WTC11 (cell line): ENCODE measurements at regions not wholly inside any gene's neighbourhood (a gene's known extent, or its start where the extent isn't known, plus 50 kb on each side); places are given as distances from the start of the nearest gene placed in this dataset.

ENCODE experiments used
- ATAC-seq: fragments of 200-7000 bp; cut with Tn5 transposase; 2 replicates; pipeline ENCODE4 v1.10.0; 2021; ENCODE audit warnings: mild to moderate bottlenecking, moderate library complexity
- CTCF ChIA-PET: fragments of 300-600 bp; sonication (Branson Sonifier 250); formaldehyde crosslinking; loops from one replicate; lab custom pipeline; 2021; ENCODE audit warnings: antibody characterized with exemption; lab: Charles Lee
- POLR2A ChIA-PET: fragments of 350-600 bp; sonication (Branson Sonifier 250); formaldehyde crosslinking; loops from one replicate; lab custom pipeline; 2021; ENCODE audit warnings: antibody characterized with exemption; lab: Charles Lee
- DNase-seq: peaks from one replicate; pipeline ENCODE4 v3.0.0; 2021; ENCODE audit warnings: low spot score
- H3K27ac Mint-ChIP-seq: 2 replicates; pipeline ENCODE4 v1.8.0; 2021; ENCODE audit warnings: mixed read lengths
- H3K27me3 Mint-ChIP-seq: 2 replicates; pipeline ENCODE4 v1.8.0; 2021; ENCODE audit warnings: low read depth, mild to moderate bottlenecking, moderate library complexity, mixed read lengths
- H3K36me3 Mint-ChIP-seq: 2 replicates; pipeline ENCODE4 v1.8.0; 2021; ENCODE audit warnings: mixed read lengths
- H3K4me1 Mint-ChIP-seq: 2 replicates; pipeline ENCODE4 v1.8.0; 2022; ENCODE audit warnings: mixed read lengths
- H3K4me3 Mint-ChIP-seq: 2 replicates; pipeline ENCODE4 v1.8.0; 2021; ENCODE audit warnings: mild to moderate bottlenecking, moderate library complexity, mixed read lengths
- H3K9me3 Mint-ChIP-seq: 2 replicates; pipeline ENCODE4 v1.8.0; 2021; ENCODE audit warnings: mixed read lengths
- ATF1 ChIP-seq: sonication (generic); formaldehyde crosslinking; IDR thresholded peaks from 2 replicates; pipeline ENCODE4 v1.8.1; 2023; ENCODE audit warnings: mild to moderate bottlenecking, moderate library complexity, missing genetic modification reagents
- CBFB ChIP-seq: sonication (generic); formaldehyde crosslinking; IDR thresholded peaks from 2 replicates; pipeline ENCODE4 v1.8.1; 2022; ENCODE audit warnings: mild to moderate bottlenecking, low read depth, missing genetic modification reagents
- CTCF ChIP-seq: fragments of 200-600 bp; IDR thresholded peaks from 2 replicates; pipeline ENCODE4 v1.8.0; 2022; ENCODE audit warnings: antibody characterized with exemption
- E2F1 ChIP-seq: sonication (generic); formaldehyde crosslinking; IDR thresholded peaks from 2 replicates; pipeline ENCODE4 v1.8.0; 2022; ENCODE audit warnings: mild to moderate bottlenecking, missing genetic modification reagents
- E2F4 ChIP-seq: sonication (generic); formaldehyde crosslinking; IDR thresholded peaks from 2 replicates; pipeline ENCODE4 v1.8.1; 2022; ENCODE audit warnings: low read depth, mild to moderate bottlenecking, moderate library complexity, missing genetic modification reagents, borderline replicate concordance
- ESRRA ChIP-seq: sonication (generic); formaldehyde crosslinking; IDR thresholded peaks from 2 replicates; pipeline ENCODE4 v1.8.1; 2022; ENCODE audit warnings: mild to moderate bottlenecking, missing genetic modification reagents, borderline replicate concordance
- GRHL2 ChIP-seq: fragments of 250-450 bp; sonication (Bioruptor Pico); IDR thresholded peaks from 2 replicates; pipeline ENCODE4 v1.8.0; 2022; ENCODE audit warnings: mild to moderate bottlenecking, moderate library complexity; ENCODE audit not compliant: insufficient replicate concordance, severe bottlenecking
- HMGA2 ChIP-seq: fragments of 250-450 bp; sonication (Bioruptor Pico); IDR thresholded peaks from 2 replicates; pipeline ENCODE4 v1.4.0; 2021; ENCODE audit warnings: mild to moderate bottlenecking, moderate library complexity
- HMGXB4 ChIP-seq: sonication (generic); formaldehyde crosslinking; IDR thresholded peaks from 2 replicates; pipeline ENCODE4 v1.8.1; 2023; ENCODE audit warnings: mild to moderate bottlenecking, moderate library complexity, missing genetic modification reagents
- JUN ChIP-seq: sonication (generic); formaldehyde crosslinking; IDR thresholded peaks from 2 replicates; pipeline ENCODE4 v1.8.0; 2023; ENCODE audit warnings: mild to moderate bottlenecking, missing genetic modification reagents
- MYBL2 ChIP-seq: sonication (generic); formaldehyde crosslinking; IDR thresholded peaks from 2 replicates; pipeline ENCODE4 v1.8.1; 2023; ENCODE audit warnings: mild to moderate bottlenecking, moderate library complexity, missing genetic modification reagents
- NR2C2 ChIP-seq: sonication (generic); formaldehyde crosslinking; IDR thresholded peaks from 2 replicates; pipeline ENCODE4 v1.8.0; 2022; ENCODE audit warnings: mild to moderate bottlenecking, missing genetic modification reagents
- OVOL2 ChIP-seq: fragments of 250-450 bp; sonication (Bioruptor Pico); IDR thresholded peaks from 2 replicates; pipeline ENCODE4 v1.9.0; 2021; ENCODE audit warnings: mild to moderate bottlenecking, borderline replicate concordance
- RELA ChIP-seq: sonication (generic); formaldehyde crosslinking; IDR thresholded peaks from 2 replicates; pipeline ENCODE4 v1.8.1; 2022; ENCODE audit warnings: missing genetic modification reagents, mild to moderate bottlenecking, borderline replicate concordance
- SMAD3 ChIP-seq: sonication (generic); formaldehyde crosslinking; IDR thresholded peaks from 2 replicates; pipeline ENCODE4 v1.8.0; 2022; ENCODE audit warnings: missing genetic modification reagents, mild to moderate bottlenecking, borderline replicate concordance
- USF2 ChIP-seq: sonication (generic); formaldehyde crosslinking; IDR thresholded peaks from 2 replicates; pipeline ENCODE4 v1.8.1; 2023; ENCODE audit warnings: mild to moderate bottlenecking, missing genetic modification reagents, moderate library complexity
- ZNF138 ChIP-seq: sonication (generic); formaldehyde crosslinking; conservative IDR thresholded peaks from 2 replicates; pipeline ENCODE4 v1.8.1; 2022; ENCODE audit warnings: mild to moderate bottlenecking, moderate library complexity, missing genetic modification reagents
- ZNF396 ChIP-seq: fragments of 250-450 bp; sonication (Bioruptor Pico); IDR thresholded peaks from 2 replicates; pipeline ENCODE4 v1.8.0; 2021; ENCODE audit warnings: mild to moderate bottlenecking, moderate library complexity, borderline replicate concordance
- ZNF416 ChIP-seq: fragments of 250-450 bp; sonication (Bioruptor Pico); IDR thresholded peaks from 2 replicates; pipeline ENCODE4 v1.9.0; 2021; ENCODE audit warnings: mild to moderate bottlenecking, inconsistent platforms
- ZSCAN18 ChIP-seq: fragments of 250-450 bp; sonication (Bioruptor Pico); IDR thresholded peaks from 2 replicates; pipeline ENCODE4 v2.1.2; 2022; ENCODE audit warnings: mild to moderate bottlenecking, moderate library complexity

- TF ChIP-seq HMGXB4 (CRISPR knock-in tag), result no peak
- no peak for TF ChIP-seq ZNF416
- TF ChIP-seq CTCF, result no peak
- no peak for TF ChIP-seq E2F4 (CRISPR knock-in tag)
- TF ChIP-seq ZSCAN18 (CRISPR knock-in tag), result no peak
- no peak for TF ChIP-seq ATF1 (CRISPR knock-in tag)
- no peak for TF ChIP-seq CBFB (CRISPR knock-in tag)
- TF ChIP-seq E2F1 (CRISPR knock-in tag), result no peak
- TF ChIP-seq NR2C2 (CRISPR knock-in tag), result no peak
- no peak for TF ChIP-seq ZNF138 (CRISPR knock-in tag)
- TF ChIP-seq OVOL2, result no peak
- no peak for TF ChIP-seq HMGA2
- no peak for TF ChIP-seq JUN (CRISPR knock-in tag)
These were observed 111.4 kb upstream of the PREP start (continued) for GRCh38 chr6:105514306-105514705.

GRCh38 chr6:105511639-105512038 lies 108.8 kb upstream of the PREP start:
- CTCF ChIA-PET, result no interaction called here
- H3K36me3 Mint-ChIP-seq, result no peaks in the 10 kb centered on the region
- POLR2A ChIA-PET, result no interaction called here
- ATAC-seq (no peak), DNase-seq (no peak)
- TF ChIP-seq ESRRA (CRISPR knock-in tag) (no peak), GRHL2 (CRISPR knock-in tag) (no peak), MYBL2 (CRISPR knock-in tag) (no peak), ZSCAN18 (CRISPR knock-in tag) (no peak), ZNF396 (CRISPR knock-in tag) (no peak), SMAD3 (CRISPR knock-in tag) (no peak), USF2 (no peak), RELA (CRISPR knock-in tag) (no peak)
- peaks cover 7% of the 10 kb centered on the region for H3K4me1 Mint-ChIP-seq
- H3K27ac Mint-ChIP-seq, result no peak overlapping the region
- H3K4me3 Mint-ChIP-seq, result no peak overlapping the region
- peaks cover 6% of the 10 kb centered on the region for H3K9me3 Mint-ChIP-seq
- H3K27me3 Mint-ChIP-seq, result no peaks in the 10 kb centered on the region; the same call in 1 of the 2 replicates
